ENCODE measurements at regions not wholly inside any gene's neighbourhood (a gene's known extent, or its start where the extent isn't known, plus 50 kb on each side); places are given as distances from the start of the nearest gene placed in this dataset.
A peak's percentile ranks its signal among the peaks of the same experiment; 100 is the strongest.

- Histone ChIP-seq H3K9ac (no peak overlapping the region), H3K4me3 (no peak overlapping the region), H3K27me3 (no peaks in the 10 kb centered on the region), H3K9me3 (replicated peaks in 1 of 11) (no peaks in the 10 kb centered on the region), H4K20me1 (no peaks in the 10 kb centered on the region), H3K27ac (no peak overlapping the region), H3K4me2 (peak overlapping the region; percentile 22 to 61 (median 44); a peak in 16 of 22 replicates), H3K36me3 (no peaks in the 10 kb centered on the region), H3K4me1 (peaks cover 0 to 13% (median 8%) of the 10 kb centered on the region in 10 experiments; a peak in 11 of 20 replicates)
- TF ChIP-seq Cebpa-rat (IDR thresholded peaks at IDR 0.05) = no peak
Observed at GRCh38 chr6:68575765-68576439, 59.2 kb upstream of the ADGRB3 start.

- no peak overlapping the region for H3K4me2 ChIP-seq
- no peak overlapping the region for H3K9ac ChIP-seq
- H3K9me3 ChIP-seq (replicated peaks in 1 of 11) = 0 out of 22 replicates have a peak, but pooled peaks cover 0 to 7% (median 0%) of the 10 kb centered on the region in 11 experiments
- H3K4me1 ChIP-seq = peaks cover 0 to 13% (median 8%) of the 10 kb centered on the region in 10 experiments; a peak in 11 of 20 replicates
- no peaks in the 10 kb centered on the region for H4K20me1 ChIP-seq
- no peaks in the 10 kb centered on the region for H3K36me3 ChIP-seq
- no peak overlapping the region for H3K27ac ChIP-seq
- H3K4me3 ChIP-seq = no peak overlapping the region
- no peak for TF ChIP-seq Cebpa-rat (IDR thresholded peaks at IDR 0.05)
- no peaks in the 10 kb centered on the region for H3K27me3 ChIP-seq
Observed at GRCh38 chr6:68572975-68573374, 62.1 kb upstream of the ADGRB3 start.

DNA sequence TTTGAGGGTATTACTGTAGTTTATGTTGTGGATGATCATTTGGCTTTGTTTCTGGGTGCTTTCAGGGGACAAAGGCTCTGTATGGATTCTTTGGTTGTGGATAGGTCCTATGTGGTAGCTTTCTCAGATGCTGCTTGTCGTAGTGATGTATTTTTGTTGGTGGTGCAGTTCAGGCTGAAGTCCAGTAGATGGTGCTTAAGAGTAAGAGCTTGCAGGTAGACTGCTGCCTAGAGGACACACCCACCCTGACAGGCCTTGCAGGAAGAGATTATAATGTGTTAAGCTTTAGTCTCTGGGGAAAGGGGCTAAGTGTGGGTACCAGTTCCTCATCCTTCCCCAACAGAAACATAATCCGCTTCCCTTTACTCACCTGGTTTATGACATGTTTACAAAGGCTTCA is 62.6 kb upstream of the ADGRB3 start:
- H3K4me2 ChIP-seq = no peak overlapping the region
- H3K27me3 ChIP-seq = no peaks in the 10 kb centered on the region
- 0 out of 22 replicates have a peak, but pooled peaks cover 0 to 7% (median 0%) of the 10 kb centered on the region in 11 experiments for H3K9me3 ChIP-seq (replicated peaks in 1 of 11)
- H3K36me3 ChIP-seq = no peaks in the 10 kb centered on the region
- no peak for TF ChIP-seq Cebpa-rat (IDR thresholded peaks at IDR 0.05)
- no peak overlapping the region for H3K4me3 ChIP-seq
- peaks cover 0 to 13% (median 8%) of the 10 kb centered on the region in 10 experiments; a peak in 11 of 20 replicates for H3K4me1 ChIP-seq
- H3K27ac ChIP-seq = no peak overlapping the region
- no peak overlapping the region for H3K9ac ChIP-seq
- H4K20me1 ChIP-seq = no peaks in the 10 kb centered on the region

GRCh38 chr6:68559716-68560115 is 75.4 kb upstream of the ADGRB3 start:
- no peak overlapping the region for H3K27ac ChIP-seq
- H3K9ac ChIP-seq = no peak overlapping the region
- no peaks in the 10 kb centered on the region for H3K36me3 ChIP-seq
- H3K27me3 ChIP-seq = no peaks in the 10 kb centered on the region
- no peak for TF ChIP-seq Cebpa-rat (IDR thresholded peaks at IDR 0.05)
- no peak overlapping the region for H3K4me3 ChIP-seq
- H3K9me3 ChIP-seq (replicated peaks in 1 of 11) = no peaks in the 10 kb centered on the region
- H3K4me2 ChIP-seq = peak overlapping the region in 5 of 11 experiments; percentile 3 to 45 (median 31); a peak in 7 of 22 replicates
- H4K20me1 ChIP-seq = no peaks in the 10 kb centered on the region
- peaks cover 0 to 13% (median 8%) of the 10 kb centered on the region in 10 experiments; a peak in 11 of 20 replicates for H3K4me1 ChIP-seq

DNA sequence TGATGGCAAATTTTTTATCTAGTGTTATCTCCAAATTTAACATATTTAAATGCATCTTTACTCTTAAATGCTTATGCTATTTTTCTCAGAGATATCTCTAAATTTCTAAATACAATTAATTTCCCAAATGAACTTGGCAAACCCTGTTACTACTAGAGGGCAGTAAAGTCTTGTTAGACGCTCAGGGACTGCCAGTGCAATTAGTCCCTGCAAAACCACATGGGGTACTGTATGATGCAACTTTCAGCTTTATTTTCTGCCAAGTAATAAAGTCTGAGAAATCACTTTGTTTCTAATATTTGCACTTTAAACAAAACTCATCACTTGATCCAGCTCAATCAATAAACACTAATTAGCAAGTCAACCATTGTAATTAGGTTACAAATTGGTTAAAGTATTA is 76.0 kb upstream of the ADGRB3 start:
- Histone ChIP-seq H3K4me2 (peak overlapping the region in 2 of 11 experiments; percentile 1 to 45; a peak in 5 of 22 replicates), H3K9ac (no peak overlapping the region; a peak in 1 of 22 replicates), H3K36me3 (no peaks in the 10 kb centered on the region), H3K27ac (no peak overlapping the region), H3K9me3 (replicated peaks in 1 of 11) (no peaks in the 10 kb centered on the region), H3K27me3 (no peaks in the 10 kb centered on the region), H3K4me3 (no peak overlapping the region), H4K20me1 (no peaks in the 10 kb centered on the region), H3K4me1 (peaks cover 0 to 13% (median 8%) of the 10 kb centered on the region in 10 experiments; a peak in 11 of 20 replicates)
- no peak for TF ChIP-seq Cebpa-rat (IDR thresholded peaks at IDR 0.05)

DNA sequence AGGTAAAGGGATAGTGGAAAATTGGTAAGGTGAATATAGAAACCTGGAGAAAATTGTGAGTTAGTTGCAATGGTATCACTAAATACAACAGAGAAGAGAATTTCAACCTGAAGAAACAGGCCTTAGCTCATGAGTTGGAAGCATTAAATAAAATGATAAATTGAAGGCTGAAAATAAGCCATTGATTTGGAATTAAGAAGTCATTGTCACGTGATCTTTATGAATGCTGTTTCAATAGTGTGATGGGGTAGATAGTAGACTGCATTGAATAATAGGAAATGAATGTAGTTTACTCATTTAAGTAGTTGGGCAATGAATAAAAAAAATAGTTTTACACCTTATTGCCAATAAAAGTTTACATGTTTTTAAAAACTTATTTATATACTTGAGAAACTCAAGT is 88.5 kb upstream of the ADGRB3 start:
- H3K4me2 ChIP-seq = no peak overlapping the region
- no peak for TF ChIP-seq Cebpa-rat (IDR thresholded peaks at IDR 0.05)
- H4K20me1 ChIP-seq = no peaks in the 10 kb centered on the region
- H3K27me3 ChIP-seq = no peaks in the 10 kb centered on the region
- no peaks in the 10 kb centered on the region for H3K36me3 ChIP-seq
- H3K9ac ChIP-seq = no peak overlapping the region
- no peaks in the 10 kb centered on the region for H3K4me1 ChIP-seq
- no peak overlapping the region for H3K27ac ChIP-seq
- peaks cover 11 to 19% (median 12%) of the 10 kb centered on the region in 11 experiments for H3K9me3 ChIP-seq (replicated peaks in 1 of 11)
- H3K4me3 ChIP-seq = no peak overlapping the region

DNA sequence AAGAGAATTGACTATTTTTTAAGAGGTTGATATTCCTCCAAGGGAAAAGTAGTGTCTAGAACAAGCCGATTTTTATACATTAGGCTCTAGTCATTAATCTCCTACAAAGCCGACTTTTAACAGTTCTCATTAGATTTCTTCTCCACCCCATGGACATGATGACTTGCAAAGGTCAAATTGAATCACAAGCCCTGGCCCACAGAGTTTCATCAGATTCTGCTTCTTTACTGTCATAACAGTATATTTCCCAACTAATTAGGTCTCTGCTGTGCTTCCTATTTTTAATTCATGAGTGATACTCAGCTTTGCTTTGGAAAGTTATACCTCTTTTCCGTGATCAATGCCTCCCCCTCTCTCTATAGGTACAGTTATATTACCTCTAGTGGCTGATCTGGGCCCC is 90.6 kb upstream of the ADGRB3 start:
- H3K27ac ChIP-seq = no peak overlapping the region

GRCh38 chr6:68533339-68533795 is 101.7 kb upstream of the ADGRB3 start:
- H3K27me3 ChIP-seq = no peaks in the 10 kb centered on the region
- no peaks in the 10 kb centered on the region for H3K36me3 ChIP-seq
- H3K4me2 ChIP-seq = no peak overlapping the region
- no peak overlapping the region for H3K27ac ChIP-seq
- H3K9me3 ChIP-seq (replicated peaks in 1 of 11) = peaks cover 0 to 10% (median 0%) of the 10 kb centered on the region in 11 experiments; a peak in 4 of 22 replicates
- H3K9ac ChIP-seq = no peak overlapping the region
- no peaks in the 10 kb centered on the region for H4K20me1 ChIP-seq
- TF ChIP-seq Cebpa-rat (IDR thresholded peaks at IDR 0.05) = no peak
- H3K4me1 ChIP-seq = no peaks in the 10 kb centered on the region
- no peak overlapping the region for H3K4me3 ChIP-seq

More for the DNA sequence above, 90.6 kb upstream of the ADGRB3 start:
- no peak for TF ChIP-seq Cebpa-rat (IDR thresholded peaks at IDR 0.05)
- H3K4me2 ChIP-seq = no peak overlapping the region
- no peak overlapping the region for H3K4me3 ChIP-seq
- H3K4me1 ChIP-seq = no peaks in the 10 kb centered on the region
- no peaks in the 10 kb centered on the region for H3K27me3 ChIP-seq
- H3K9me3 ChIP-seq (replicated peaks in 1 of 11) = peaks cover 11 to 19% (median 12%) of the 10 kb centered on the region in 11 experiments
- H3K9ac ChIP-seq = no peak overlapping the region
- no peaks in the 10 kb centered on the region for H3K36me3 ChIP-seq
- H4K20me1 ChIP-seq = no peaks in the 10 kb centered on the region

- Histone ChIP-seq H3K27me3 (no peaks in the 10 kb centered on the region), H3K4me2 (peak overlapping the region in 4 of 11 experiments; percentile 15 to 33 (median 18); a peak in 3 of 22 replicates), H3K36me3 (no peaks in the 10 kb centered on the region), H4K20me1 (no peaks in the 10 kb centered on the region), H3K9ac (no peak overlapping the region), H3K27ac (no peak overlapping the region), H3K4me1 (peaks cover 0 to 7% (median 2%) of the 10 kb centered on the region in 10 experiments; a peak in 6 of 20 replicates), H3K4me3 (no peak overlapping the region), H3K9me3 (replicated peaks in 1 of 11) (peaks cover 0 to 3% (median 0%) of the 10 kb centered on the region in 11 experiments; a peak in 1 of 22 replicates)
- TF ChIP-seq Cebpa-rat (IDR thresholded peaks at IDR 0.05) = no peak
Observed at GRCh38 chr6:68527691-68528090, 107.4 kb upstream of the ADGRB3 start.
